DMS53 treated with DMSO at 0.1 percent for 48 hours (cell line): ENCODE measurements at regions not wholly inside any gene's neighbourhood (a gene's known extent, or its start where the extent isn't known, plus 50 kb on each side); places are given as distances from the start of the nearest gene placed in this dataset.
"Not testable (repeated sequence)": the region's sequence is repeated elsewhere in the genome, so short reads cannot be mapped to it uniquely, and the experiment has no call there.

ENCODE experiments used
- DNase-seq: peaks from one replicate; lab custom pipeline; 2025; ENCODE audit not compliant: unreplicated experiment; lab: John Stamatoyannopoulos, UW

DNA sequence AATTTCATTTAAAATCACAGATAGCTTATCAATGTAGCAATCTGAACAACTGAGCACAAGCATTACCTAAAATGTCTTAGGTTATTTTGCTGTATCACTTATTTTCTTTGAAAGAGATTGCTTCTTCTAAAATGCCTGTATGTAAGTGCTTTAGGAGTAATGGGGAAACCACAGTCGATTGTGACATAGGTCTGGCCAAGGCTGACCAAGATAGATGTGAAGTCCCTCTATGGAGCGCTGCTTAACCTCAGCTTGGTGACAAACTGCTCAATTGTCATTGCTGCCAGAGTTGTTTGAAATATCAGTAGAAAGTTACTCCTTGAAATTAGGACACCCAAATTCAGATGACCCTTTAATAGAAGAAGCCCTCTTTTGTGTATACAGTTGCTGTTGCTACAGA is 401.9 kb upstream of the NDST4 start:
- DNase-seq = no peak

DNA sequence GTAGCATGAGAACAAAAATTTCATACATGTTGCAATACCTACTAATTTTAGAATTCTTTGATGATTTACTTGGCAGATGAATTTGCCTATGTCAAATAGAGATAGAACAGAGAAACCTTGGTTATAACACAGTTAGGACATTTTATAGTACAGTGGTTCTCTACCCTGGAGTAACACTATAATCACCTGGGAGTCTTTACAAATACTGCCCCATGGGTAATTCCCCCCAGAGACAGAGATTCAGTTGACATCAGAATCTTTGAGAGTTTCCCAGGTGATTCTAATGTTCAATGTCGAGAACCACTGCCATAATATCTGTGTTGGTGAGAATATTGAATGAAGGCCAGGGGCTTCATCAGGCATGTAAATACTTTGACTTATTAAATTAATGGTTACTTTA is 401.3 kb upstream of the NDST4 start:
- no peak for DNase-seq

DNA sequence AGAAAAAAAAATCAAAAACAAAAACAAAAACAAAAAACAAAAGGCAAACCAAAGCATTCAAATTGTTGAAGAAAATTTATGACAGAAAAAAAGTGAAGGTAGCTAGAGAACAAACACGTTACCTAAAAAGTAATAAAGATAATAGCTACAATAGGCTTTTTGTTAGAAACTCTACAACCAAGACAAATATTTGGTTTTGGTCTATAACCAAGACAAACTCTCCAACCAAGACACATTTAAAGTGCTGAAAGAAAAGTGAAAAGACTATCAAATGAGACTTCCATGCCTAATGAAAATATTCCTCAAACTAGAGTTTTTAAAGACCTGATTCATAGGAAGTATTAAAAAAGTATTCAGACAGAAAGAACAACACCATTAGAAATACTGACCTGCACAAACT is 391.9 kb upstream of the NDST4 start:
- no peak for DNase-seq

DNA sequence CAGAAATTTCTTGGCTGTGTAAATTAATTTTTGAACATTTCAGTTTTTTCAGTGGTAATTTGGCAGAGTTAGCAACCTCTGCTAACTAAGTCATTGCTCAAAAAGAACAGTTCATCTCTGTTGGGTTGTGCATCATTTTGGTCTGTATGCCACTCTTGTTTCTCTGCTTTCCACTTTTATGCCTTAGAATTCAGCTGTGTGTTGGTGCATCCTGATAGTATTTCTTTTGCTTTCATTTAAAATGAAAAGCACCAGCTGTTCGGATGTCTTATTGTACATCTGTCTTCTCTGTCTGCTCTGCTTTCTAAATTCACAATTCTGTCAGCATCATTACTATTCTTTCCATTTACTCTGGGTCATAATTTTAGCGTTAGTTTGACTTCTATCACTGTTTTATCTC is 388.2 kb upstream of the NDST4 start:
- DNase-seq = no peak

DNA sequence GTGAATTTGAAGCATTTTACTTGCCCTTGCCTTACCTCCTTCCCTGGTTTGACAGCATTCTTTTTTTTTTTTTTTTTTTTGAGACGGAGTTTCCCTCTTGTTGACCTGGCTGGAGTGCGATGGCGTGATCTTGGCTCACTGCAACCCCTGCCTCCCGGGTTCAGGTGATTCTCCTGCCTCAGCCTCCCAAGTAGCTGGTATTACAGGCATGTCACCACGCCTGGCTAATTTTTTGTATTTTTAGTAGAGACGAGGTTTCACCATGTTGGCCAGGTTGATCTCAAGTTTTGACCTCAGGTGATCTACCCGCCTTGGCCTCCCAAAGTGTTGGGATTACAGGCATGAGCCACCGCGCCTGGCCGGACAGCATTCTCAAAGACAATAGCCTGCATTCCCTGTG is 380.4 kb upstream of the NDST4 start:
- not testable (repeated sequence) for DNase-seq

DNA sequence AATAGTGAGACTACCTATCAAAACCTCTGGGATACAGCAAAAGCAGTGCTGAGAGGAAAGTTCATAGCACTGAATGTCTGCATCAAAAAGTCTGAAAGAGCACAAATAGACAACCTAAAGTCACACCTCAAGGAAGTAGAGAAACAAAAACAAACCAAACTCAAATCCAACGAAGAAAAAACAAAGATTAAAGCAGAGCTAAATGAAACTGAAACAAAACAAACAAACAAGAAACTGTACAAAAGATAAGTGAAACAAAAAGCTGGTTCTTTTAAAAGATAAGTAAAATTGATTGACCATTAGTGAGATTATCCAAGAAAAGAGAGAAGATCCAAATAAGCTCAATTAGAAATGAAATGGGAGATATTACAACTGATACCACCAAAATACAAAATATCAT is 378.3 kb upstream of the NDST4 start:
- DNase-seq = no peak

DNA sequence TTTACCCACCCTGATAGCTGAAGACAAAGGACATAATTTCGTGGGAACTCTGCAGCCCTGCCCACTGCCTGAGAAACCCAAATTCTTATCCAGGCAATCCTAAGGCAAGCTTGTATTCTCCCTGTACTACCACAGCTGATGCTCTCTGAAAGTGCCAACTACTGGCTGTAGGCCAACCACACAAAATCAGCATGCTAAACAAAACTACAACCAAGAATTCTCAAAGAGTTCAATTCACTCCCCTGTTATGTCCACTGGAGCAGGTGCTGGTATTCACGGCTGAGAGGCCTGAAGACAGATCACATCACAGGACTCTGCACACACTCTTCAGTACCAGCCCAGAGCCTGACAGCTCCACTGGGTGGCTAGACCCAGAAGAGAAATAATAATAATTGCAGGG is 375.9 kb upstream of the NDST4 start:
- DNase-seq = no peak

DNA sequence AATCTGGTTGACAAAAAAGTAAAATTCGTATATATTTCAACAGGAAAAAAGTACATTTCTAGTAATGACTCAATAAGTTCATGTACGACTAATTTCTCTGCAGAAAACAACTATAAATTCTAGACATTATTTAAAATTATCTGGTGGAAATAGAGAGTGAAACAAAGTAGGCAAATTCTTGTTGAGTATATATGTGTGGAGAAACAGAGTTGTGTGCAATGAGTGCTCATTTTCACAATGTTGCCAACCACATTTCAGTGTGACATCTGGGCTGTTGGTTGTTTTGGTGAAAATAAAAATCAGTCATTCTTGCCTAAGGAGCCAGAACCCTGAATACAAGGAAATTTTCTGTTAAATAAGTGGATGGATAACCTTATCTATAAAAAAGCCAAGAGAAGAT is 372.0 kb upstream of the NDST4 start:
- no peak for DNase-seq

DNA sequence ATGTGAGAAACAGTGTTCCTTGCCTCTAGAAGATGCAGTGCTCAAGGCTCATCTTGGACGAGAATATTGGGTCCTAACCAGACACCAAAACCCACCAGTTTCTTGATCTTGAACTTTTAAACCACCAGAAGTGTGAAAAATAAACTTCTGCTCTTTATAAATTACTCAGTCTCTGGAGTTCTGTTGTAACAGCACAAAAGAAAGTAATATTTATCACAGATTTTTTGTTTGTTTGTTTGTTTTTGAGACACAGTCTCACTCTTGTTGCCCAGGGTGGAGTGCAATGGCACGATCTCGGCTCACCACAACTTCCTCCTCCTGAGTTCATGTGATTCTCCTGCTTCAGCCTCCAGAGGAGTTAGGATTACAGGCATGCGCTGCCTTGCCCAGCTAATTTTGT is 371.1 kb upstream of the NDST4 start:
- no peak for DNase-seq

DNA sequence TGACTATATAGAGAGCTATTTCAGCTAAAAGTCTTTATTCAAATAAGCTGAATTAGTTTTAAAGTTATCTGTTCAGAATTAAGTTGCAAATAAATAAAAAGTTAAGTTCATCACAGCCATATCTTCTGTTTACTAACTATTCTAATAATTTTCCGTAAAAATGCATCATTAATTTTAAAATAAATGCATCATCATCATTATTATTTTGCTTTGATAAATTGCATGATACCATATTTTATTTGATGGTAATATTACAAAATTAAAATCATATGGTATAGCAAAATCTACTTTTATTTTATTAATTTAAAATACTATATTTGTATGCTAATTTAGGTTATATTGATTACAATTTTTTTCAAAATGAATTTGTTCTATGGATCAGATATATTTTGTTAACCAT is 357.3 kb upstream of the NDST4 start:
- DNase-seq = no peak

DNA sequence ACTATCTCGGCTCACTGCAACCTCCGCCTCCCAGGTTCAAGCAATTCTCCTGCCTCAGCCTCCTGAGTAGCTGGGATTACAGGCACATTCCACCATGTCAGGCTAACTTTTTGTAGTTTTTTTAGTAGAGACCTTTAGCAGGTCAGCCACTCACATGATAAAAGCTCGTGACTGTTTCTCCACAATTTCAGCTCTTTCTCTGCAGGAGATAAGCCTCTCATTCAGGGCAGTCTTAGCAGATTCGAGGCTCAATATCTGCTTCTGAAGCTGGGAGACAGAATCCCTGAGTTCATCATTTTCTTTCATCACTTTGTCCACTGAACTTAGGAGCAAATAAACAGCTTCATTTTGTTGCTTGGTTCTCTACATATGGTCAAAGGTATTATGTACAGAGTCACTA is 345.9 kb upstream of the NDST4 start:
- not testable (repeated sequence) for DNase-seq

DNA sequence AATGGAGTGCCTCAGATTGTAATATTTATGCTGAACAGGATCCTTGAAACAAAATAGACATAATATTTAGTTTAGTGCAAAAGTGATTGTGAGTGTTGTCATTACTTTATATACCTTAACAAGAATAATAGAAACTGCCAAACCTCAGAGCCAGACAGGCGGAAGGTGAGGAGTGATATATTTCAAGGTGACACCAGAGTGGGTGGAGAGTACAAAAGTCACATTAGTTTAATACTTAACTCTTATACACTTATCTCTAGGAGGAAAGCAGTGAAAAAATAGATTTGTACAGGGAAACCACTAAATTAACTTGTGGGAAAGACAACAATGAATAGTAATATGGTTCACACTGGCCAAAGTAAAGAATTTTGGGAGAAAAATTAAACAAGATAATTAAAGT is 342.8 kb upstream of the NDST4 start:
- DNase-seq = no peak

DNA sequence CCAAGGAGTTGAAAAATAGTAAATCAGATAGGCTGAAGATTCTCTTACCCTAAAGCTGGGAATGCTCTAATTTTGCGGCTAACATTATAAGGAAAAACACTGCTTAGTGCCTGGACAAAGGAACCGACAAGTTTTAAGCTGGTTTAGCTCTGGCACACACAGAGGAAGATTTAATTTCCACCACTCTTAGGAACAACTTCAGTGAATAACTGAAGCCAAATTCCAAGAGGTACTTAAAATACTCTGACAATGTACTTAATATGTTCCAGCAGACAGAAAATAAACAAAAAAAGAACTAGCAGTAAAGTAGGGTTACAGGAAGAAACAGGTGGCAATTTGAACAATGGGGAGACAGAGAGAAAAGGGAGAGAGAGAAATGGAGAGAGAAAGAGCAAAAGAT is 340.8 kb upstream of the NDST4 start:
- no peak for DNase-seq

DNA sequence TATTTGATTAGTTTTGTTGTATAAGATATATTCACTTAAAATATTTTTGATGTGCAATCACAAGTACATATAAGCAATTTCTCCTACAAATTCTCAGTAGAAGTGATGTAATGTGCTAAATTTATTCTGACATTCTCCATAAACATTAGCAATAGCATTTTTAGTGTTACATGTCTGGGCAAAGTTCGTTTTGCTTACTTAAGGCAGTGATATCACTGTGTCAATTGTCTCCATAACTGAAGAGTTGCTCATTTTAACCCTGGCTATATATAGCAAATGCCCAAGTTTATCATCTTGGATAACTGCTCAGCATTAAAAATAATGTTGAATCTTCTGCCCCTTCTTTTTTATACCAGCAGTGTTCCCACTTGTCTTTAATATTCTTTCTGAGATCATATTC is 340.0 kb upstream of the NDST4 start:
- no peak for DNase-seq

DNA sequence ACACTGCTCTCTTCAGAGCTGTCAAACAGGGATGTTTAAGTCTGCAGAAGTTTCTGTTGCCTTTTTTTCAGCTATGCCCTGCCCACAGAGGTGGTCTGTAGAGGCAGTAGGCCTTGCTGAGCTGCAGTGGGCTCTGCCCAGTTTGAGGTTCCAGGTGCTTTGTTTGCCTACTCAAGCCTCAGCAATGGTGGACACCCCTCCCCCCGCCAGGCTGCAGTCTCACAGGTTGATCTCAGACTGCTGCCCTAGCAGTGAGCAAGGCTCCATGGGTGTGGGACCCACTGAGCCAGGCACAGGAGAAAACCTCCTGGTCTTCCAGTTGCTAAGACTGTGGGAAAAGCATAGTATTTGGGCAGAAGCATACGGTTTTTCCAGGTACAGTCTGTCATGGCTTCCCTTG is 338.8 kb upstream of the NDST4 start:
- not testable (repeated sequence) for DNase-seq

DNA sequence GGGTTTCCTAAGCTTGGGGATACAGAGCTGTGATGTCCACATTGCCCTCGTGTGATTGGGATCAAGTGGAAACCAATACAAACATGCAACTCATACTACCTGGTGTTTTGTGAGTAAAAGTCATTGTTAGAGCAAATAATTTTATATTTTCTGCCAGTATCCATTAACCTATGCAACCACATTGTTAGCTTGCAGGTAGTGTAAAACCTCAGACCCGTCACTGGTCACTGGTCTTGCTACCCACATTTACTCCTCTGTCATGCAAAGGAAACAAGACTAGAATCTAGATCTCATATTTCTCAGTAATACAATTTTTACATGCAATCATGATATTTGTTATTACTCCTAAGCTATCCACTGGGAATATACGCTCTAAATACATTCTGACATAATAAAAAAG is 324.3 kb upstream of the NDST4 start:
- DNase-seq = no peak

DNA sequence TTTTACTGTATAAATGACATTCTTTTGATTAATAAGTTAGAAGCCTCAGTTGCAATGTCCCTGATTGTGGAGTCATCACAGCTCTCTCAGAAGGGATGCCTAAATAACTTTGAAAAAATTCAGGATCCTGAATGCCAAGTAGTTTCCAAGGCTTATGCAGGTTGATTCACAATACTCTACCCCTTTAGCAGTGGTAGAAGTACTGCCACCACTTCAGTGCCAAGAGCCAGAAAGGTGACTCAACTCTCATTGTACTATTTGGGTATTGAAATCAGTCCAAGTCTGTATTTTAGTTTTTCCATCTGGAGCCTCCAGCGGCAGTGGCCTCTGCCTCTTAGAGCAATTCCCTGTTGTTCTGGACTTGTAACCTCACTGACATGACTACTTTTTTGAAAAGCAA is 320.1 kb upstream of the NDST4 start:
- DNase-seq = no peak

DNA sequence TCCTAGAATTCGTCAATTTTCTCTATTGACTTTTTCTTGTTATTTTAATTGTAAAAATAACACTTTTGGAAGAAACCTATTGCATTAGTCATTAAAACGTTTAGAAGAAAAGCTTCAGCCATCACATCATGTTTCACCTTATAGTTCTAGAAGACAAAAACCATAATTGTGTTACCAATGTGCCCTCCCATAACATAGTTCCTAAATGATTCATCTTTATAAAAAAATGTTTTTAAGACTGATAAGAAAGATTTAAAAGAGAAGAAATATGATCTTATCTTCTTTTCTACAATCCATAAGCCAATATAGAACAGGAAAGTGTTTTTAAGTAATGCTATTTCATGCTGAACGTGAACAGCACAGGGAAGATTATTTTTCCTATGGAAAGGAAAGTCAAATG is 316.6 kb upstream of the NDST4 start:
- DNase-seq = no peak

DNA sequence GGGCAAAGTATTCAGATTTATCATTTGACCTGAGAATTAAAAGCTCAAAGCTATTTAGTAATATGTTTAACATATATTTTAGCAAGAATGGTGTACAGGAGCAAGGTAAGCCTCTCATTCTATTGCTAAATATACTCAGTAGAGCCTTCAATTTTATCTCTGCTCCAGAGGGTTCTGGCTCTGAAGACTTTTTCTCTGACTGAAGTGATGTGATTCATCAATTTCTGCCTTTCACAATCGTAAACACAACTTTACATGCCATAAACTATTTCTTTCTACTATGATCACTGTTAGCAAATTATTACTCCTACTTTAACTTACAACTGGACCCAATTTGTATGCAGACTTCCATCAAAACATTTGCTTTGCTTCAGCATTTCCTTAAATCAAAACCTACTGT is 315.0 kb upstream of the NDST4 start:
- DNase-seq = no peak

DNA sequence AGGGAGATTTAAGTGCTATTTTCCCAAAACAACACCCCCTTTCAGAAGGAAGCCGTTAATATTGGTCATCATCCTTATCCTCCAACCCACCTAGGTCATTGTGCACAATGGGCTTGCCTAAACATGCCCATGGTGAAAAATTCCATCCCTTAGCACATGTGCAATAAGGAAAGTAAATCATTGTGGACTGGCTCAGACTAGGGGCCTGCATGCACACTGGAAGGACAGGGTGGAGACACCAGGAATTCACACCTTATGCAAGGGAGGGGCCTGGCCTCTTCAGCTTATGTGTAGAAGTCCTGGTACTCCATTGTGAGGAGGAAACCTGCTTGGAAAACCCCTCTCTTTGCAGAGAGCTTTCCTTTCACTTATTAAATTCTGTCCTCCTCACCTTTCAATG is 311.4 kb upstream of the NDST4 start:
- DNase-seq = no peak

DNA sequence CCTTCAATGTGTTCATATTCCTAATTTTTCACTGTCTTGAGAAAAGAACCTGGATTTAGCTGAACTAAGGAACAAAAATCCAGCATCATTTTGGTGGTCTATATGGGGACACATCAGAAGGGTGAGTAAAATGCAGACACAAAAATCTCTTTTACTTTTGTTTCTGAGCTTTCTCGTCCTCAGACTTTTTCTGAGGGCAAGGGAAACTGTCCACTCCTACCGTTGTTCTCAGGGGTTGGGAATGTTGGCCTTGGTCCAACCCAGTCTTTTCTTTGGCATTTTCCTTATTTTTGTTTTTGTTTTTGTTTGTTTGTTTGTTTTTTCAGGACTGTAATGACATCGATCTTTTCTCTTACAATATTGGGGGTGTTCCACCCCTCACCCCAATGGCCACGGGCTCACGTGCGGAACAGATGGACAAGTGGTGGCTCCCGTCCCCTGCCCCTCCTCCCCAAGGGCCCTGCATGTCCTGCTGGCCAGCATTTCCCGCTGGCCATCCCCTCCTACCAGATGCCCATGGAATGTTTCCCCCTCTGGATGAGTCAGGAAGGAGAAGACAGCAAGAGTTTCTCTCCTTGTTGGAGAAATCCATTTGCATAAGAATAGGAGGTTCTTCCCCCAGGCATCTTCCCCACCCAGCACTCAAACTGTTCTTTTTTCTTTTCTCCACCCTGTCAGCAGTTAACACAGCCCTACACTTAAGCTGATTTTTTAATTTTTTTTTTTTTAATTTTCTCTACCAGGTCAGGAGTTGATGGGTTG is 305.4 kb upstream of the NDST4 start:
- DNase-seq = no peak

DNA sequence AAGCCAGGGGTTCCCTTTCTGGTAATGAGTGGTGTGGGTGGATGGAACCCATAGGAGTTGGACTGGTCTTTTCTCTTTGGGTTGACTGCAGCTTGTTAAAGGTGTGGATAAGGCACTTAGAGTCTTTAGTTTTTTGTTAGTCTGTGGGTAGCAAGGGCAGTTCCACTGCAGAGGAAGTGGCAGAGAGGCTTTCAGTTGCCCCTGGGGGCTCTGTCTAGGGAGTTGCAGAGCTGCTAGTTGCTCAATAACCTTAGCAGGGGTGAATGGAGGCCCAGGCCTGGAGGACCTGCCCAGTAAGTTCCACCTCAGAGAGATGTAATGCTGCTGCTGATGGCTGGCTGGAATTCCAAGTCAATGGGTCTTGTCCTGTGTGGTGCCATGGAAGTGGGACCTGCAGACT is 282.6 kb upstream of the NDST4 start:
- no peak for DNase-seq

DNA sequence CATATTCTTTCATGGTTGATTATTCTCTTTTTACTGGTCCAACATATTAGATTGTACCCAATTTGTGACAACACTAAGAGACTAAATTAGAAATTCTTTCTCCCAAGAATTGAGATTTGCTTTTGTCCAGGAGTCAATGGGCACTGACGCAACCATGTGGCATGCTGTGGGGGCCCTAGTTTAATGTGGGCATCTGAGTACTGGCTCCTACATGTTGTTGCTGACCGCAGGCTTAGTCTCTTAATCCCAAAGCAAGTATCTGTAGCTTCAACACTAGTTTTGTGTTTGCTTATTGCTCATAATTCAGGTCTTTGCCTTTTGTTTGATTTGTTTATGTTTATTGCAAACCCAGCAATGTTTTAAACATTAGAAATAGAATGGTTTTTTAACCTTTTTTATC is 263.4 kb upstream of the NDST4 start:
- no peak for DNase-seq

DNA sequence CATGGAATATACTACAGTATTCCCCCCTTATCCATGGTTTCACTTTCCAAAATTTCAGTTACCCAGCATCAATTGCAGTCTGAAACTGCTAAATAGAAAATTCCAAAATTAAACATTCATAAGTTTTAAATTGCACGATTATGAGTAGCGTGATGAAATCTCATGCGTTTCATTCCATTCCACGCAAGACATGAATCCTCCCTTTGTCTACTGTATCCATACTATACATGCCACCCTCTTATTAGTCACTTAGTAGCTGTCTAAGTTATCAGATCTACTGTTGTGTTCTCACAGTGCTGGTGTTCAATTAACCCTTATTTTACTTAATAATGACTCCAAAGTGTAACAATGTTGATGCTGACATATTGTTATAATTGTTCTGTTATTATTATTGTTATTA is 261.2 kb upstream of the NDST4 start:
- no peak for DNase-seq
